GM12875 (cell line): ENCODE measurements at regions not wholly inside any gene's neighbourhood (a gene's known extent, or its start where the extent isn't known, plus 50 kb on each side); places are given as distances from the start of the nearest gene placed in this dataset.

Source experiments
- H3K4me3 ChIP-seq: one replicate; pipeline ENCODE4 v1.5.1; 2011; ENCODE audit warnings: low read depth, low read length, control low read depth
- TF ChIP-seq, protein P1 (sequence below): IDR thresholded peaks from 2 replicates; pipeline ENCODE4 v1.5.1; 2011; ENCODE audit warnings: low read depth, mild to moderate bottlenecking, control low read depth, inconsistent platforms, low read length, moderate library complexity, borderline replicate concordance; ENCODE audit not compliant: insufficient read depth

DNA sequence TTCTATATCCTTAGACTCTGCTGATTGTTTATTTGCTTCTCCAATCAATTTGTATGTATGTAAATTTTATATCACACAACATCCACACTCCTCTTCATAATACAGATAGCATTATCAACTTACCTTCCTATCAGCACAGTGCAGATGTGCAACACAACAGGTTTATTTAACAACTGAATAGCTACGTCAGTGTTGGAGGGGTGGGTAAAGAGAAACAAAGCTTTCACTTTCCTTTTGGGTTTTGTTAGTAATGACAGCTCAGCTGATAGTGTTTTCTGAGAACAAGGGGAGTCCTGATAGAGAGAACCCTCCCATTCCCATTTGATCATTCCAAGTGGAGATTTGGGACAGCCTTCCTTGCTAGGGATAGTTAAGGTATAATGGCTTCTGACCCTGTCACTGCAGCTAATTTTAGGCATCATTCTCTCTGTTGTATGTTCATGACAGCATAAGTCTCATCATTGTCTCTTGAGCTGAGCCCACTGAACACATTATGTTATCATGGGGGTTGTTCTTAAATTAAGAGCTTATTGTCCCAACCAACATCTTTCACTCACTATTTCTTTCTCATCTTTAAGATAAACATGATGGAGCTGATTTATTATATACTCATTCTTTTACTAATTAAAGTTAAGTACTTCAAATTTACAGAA, 227.7 kb downstream of the GPD2 start:
- TF ChIP-seq, protein P1, sequence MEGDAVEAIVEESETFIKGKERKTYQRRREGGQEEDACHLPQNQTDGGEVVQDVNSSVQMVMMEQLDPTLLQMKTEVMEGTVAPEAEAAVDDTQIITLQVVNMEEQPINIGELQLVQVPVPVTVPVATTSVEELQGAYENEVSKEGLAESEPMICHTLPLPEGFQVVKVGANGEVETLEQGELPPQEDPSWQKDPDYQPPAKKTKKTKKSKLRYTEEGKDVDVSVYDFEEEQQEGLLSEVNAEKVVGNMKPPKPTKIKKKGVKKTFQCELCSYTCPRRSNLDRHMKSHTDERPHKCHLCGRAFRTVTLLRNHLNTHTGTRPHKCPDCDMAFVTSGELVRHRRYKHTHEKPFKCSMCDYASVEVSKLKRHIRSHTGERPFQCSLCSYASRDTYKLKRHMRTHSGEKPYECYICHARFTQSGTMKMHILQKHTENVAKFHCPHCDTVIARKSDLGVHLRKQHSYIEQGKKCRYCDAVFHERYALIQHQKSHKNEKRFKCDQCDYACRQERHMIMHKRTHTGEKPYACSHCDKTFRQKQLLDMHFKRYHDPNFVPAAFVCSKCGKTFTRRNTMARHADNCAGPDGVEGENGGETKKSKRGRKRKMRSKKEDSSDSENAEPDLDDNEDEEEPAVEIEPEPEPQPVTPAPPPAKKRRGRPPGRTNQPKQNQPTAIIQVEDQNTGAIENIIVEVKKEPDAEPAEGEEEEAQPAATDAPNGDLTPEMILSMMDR, result no peak
- H3K4me3 ChIP-seq, result no peak overlapping the region

- TF ChIP-seq, protein P1, result no peak
- no peak overlapping the region for H3K4me3 ChIP-seq
Measured at GRCh38 chr2:156666130-156666785, 230.1 kb downstream of the GPD2 start.

GRCh38 chr2:156670104-156670503, 233.9 kb downstream of the GPD2 start:
- H3K4me3 ChIP-seq, result no peak overlapping the region

GRCh38 chr2:156671706-156672361, 235.7 kb downstream of the GPD2 start:
- TF ChIP-seq, protein P1, result no peak

More at GRCh38 chr2:156670104-156670503, 233.9 kb downstream of the GPD2 start:
- TF ChIP-seq, protein P1, result no peak

DNA sequence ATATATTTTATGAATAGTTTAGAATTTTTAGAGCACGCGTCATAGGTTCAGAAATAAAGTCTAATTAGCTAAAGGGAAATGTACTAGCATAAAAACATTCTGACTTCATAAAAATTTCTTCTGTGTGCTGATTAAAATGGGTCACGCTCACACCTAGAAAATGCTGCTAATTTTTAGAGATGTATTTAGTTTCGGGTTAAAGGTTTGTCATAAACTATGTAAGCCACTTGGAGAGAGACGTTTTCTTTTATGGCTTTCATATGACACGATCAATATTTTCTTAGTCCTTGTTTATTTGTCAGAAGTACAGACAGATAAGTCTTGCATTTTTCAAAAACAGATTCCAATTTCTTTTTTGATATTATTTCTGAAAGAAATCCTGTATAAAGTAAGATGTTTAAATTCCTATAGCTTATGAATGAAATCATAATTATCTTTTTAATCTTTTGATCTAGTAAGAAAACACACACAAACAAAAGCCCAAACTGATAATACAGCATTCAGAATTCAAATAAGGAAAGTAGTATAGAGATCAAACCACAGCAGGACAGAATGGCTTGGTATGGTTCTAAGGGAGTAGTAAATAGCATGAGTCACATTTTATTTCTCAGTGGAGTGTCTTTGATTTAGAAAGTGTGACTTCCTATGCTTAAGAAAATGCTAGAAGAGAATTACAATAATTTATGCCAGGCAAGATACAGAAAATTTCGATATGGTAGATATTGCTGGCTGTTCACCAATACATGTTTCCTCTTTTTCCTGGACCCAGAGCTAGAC, 236.6 kb downstream of the GPD2 start:
- TF ChIP-seq, protein P1, result no peak
- H3K4me3 ChIP-seq, result no peak overlapping the region

More at GRCh38 chr2:156671706-156672361, 235.7 kb downstream of the GPD2 start:
- H3K4me3 ChIP-seq, result no peak overlapping the region

DNA sequence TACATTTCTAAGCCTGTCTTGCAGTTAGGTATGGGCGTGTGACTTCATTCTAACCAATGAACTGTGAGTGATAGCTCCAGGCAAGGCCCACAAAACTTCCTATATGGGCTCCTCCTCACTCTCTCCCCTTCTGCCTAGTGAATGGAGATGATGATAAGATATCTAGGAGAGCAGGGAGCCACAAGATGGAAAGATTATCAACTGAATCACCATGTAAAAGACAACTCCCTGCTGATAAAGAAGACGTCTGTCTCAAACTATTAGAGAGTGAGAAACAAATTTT, 237.1 kb downstream of the GPD2 start:
- H3K4me3 ChIP-seq, result no peak overlapping the region
- TF ChIP-seq, protein P1, result no peak
